ENCODE measurements at regions not wholly inside any gene's neighbourhood (a gene's known extent, or its start where the extent isn't known, plus 50 kb on each side); places are given as distances from the start of the nearest gene placed in this dataset.
"Not testable (repeated sequence)": the region's sequence is repeated elsewhere in the genome, so short reads cannot be mapped to it uniquely, and the experiment has no call there.

- DNase-seq (ENCODE audit: low read depth): no peak
Observed at GRCh38 chr11:80943226-80943625, 1502.4 kb upstream of the TENM4 start.

GRCh38 chr11:80937842-80938241 is 1497.0 kb upstream of the TENM4 start:
- no peak for DNase-seq (ENCODE audit: low read depth)

GRCh38 chr11:80930038-80930437 is 1489.2 kb upstream of the TENM4 start:
- DNase-seq (ENCODE audit: low read depth): no peak

- DNase-seq (ENCODE audit: low read depth): no peak
Observed at GRCh38 chr11:80929031-80929805, 1488.4 kb upstream of the TENM4 start.

- DNase-seq (ENCODE audit: low read depth): no peak
Observed at GRCh38 chr11:80925321-80925720, 1484.5 kb upstream of the TENM4 start.

- DNase-seq (ENCODE audit: low read depth): not testable (repeated sequence)
Observed at GRCh38 chr11:80921310-80921709, 1480.5 kb upstream of the TENM4 start.

GRCh38 chr11:80916173-80916798 is 1475.5 kb upstream of the TENM4 start:
- no peak for DNase-seq (ENCODE audit: low read depth)

- DNase-seq (ENCODE audit: low read depth): no peak
Observed at GRCh38 chr11:80914311-80914710, 1473.5 kb upstream of the TENM4 start.

- no peak for DNase-seq (ENCODE audit: low read depth)
Observed at GRCh38 chr11:80911666-80912065, 1470.8 kb upstream of the TENM4 start.

- DNase-seq (ENCODE audit: low read depth): no peak
Observed at GRCh38 chr11:80900265-80900664, 1459.4 kb upstream of the TENM4 start.

GRCh38 chr11:80899381-80899780 is 1458.6 kb upstream of the TENM4 start:
- DNase-seq (ENCODE audit: low read depth): no peak

GRCh38 chr11:80898910-80899309 is 1458.1 kb upstream of the TENM4 start:
- no peak for DNase-seq (ENCODE audit: low read depth)

- DNase-seq (ENCODE audit: low read depth): no peak
Observed at GRCh38 chr11:80886684-80887083, 1445.9 kb upstream of the TENM4 start.

- no peak for DNase-seq (ENCODE audit: low read depth)
Observed at GRCh38 chr11:80873310-80873999, 1432.6 kb upstream of the TENM4 start.

GRCh38 chr11:80872116-80872728 is 1431.4 kb upstream of the TENM4 start:
- DNase-seq (ENCODE audit: low read depth): no peak

GRCh38 chr11:80868831-80869230 is 1428.0 kb upstream of the TENM4 start:
- no peak for DNase-seq (ENCODE audit: low read depth)

- no peak for DNase-seq (ENCODE audit: low read depth)
Observed at GRCh38 chr11:80862011-80862410, 1421.2 kb upstream of the TENM4 start.

GRCh38 chr11:80861193-80861592 is 1420.4 kb upstream of the TENM4 start:
- no peak for DNase-seq (ENCODE audit: low read depth)

- DNase-seq (ENCODE audit: low read depth): no peak
Observed at GRCh38 chr11:80860632-80861031, 1419.8 kb upstream of the TENM4 start.

GRCh38 chr11:80856066-80856465 is 1415.2 kb upstream of the TENM4 start:
- DNase-seq (ENCODE audit: low read depth): no peak

- no peak for DNase-seq (ENCODE audit: low read depth)
Observed at GRCh38 chr11:80855426-80855825, 1414.6 kb upstream of the TENM4 start.

GRCh38 chr11:80849253-80849652 is 1408.4 kb upstream of the TENM4 start:
- no peak for DNase-seq (ENCODE audit: low read depth)

- DNase-seq (ENCODE audit: low read depth): no peak
Observed at GRCh38 chr11:80846979-80847378, 1406.1 kb upstream of the TENM4 start.
